Tibial nerve (tissue), 3 donors: ENCODE measurements at regions not wholly inside any gene's neighbourhood (a gene's known extent, or its start where the extent isn't known, plus 50 kb on each side); places are given as distances from the start of the nearest gene placed in this dataset.

Source experiments
- CTCF ChIP-seq, 5 experiments: fragments of 200-600 bp in 3 of 5; fragments of 450-650 bp in 2 of 5; sonication (generic) in 3 of 5; IDR thresholded peaks; one replicate each; pipeline ENCODE4 v1.5.1; 2016 to 2019; ENCODE audit warnings: antibody characterized with exemption in 5 of 5, mild to moderate bottlenecking in 3 of 5, moderate library complexity in 2 of 5
- POLR2A ChIP-seq, 2 donors: fragments of 450-650 bp; IDR thresholded peaks; one replicate each; pipeline ENCODE4 v1.6.1; 2017; ENCODE audit warnings: antibody characterized with exemption in 2 of 2, mild to moderate bottlenecking in 2 of 2, moderate library complexity in 2 of 2

GRCh38 chr9:1871626-1872419 is 143.3 kb upstream of the SMARCA2 start:
- TF ChIP-seq POLR2A (IDR thresholded peaks at IDR 0.05) (no peak), CTCF (IDR thresholded peaks at IDR 0.05) (no peak)
